ENCODE measurements at regions not wholly inside any gene's neighbourhood (a gene's known extent, or its start where the extent isn't known, plus 50 kb on each side); places are given as distances from the start of the nearest gene placed in this dataset.

DNA sequence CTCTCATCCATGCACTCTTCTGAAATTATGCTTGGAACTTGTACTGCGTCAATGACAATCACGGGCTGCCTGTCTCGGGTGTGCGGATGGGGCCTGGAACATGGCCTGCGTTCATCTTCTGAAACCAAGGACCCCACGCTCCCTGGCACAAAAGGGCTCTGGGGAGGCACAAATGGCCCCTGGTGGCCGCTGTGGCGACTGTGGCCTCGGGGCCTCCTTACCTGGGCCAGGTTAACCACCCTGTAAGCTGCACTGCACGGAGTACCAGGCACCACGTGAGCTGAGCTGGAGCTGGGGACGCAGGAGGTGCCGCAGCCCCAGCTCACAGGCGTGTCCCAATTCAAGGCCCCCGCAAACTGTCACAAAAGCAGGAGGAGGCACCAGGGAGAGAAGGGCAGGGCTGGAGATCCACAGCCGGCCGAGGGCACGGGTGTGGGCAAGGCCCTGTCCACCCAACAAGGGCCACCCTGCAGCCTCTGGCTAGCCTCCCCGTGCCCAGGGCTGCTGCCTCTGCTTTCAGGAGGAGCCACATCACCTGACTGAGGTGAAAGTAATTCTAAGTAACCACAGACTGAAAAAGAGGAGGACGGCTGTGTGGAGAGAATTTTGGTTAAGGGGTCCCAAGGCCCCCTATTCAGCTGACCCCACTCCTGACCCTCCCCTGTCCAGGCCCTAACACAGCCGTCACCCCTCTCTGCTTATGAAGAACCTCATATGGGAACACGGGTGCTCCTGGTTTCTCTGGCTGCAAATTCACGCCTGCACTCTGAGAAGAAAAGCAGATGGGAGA, 61.1 kb upstream of the GALNT9 start:
- TF ChIP-seq, protein P1, sequence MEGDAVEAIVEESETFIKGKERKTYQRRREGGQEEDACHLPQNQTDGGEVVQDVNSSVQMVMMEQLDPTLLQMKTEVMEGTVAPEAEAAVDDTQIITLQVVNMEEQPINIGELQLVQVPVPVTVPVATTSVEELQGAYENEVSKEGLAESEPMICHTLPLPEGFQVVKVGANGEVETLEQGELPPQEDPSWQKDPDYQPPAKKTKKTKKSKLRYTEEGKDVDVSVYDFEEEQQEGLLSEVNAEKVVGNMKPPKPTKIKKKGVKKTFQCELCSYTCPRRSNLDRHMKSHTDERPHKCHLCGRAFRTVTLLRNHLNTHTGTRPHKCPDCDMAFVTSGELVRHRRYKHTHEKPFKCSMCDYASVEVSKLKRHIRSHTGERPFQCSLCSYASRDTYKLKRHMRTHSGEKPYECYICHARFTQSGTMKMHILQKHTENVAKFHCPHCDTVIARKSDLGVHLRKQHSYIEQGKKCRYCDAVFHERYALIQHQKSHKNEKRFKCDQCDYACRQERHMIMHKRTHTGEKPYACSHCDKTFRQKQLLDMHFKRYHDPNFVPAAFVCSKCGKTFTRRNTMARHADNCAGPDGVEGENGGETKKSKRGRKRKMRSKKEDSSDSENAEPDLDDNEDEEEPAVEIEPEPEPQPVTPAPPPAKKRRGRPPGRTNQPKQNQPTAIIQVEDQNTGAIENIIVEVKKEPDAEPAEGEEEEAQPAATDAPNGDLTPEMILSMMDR (conservative IDR thresholded peaks at IDR 0.05; ENCODE audit: low read depth, low read length), result no peak
- TF ChIP-seq POLR2A (IDR thresholded peaks at IDR 0.05; ENCODE audit: low read depth, low read length) (no peak), BHLHE40 (IDR thresholded peaks at IDR 0.05; ENCODE audit: low read depth, low read length) (no peak), MAZ (IDR thresholded peaks at IDR 0.05; ENCODE audit: borderline replicate concordance, low read depth, low read length) (no peak), CEBPB (IDR thresholded peaks at IDR 0.05; ENCODE audit: low read depth, low read length) (no peak), RAD21 (IDR thresholded peaks at IDR 0.05; ENCODE audit: low read length) (no peak), SMC3 (IDR thresholded peaks at IDR 0.05; ENCODE audit: low read depth, low read length) (no peak)

All from IMR-90 (cell line).